NCI-H1694 treated with DMSO at 0.1 percent for 48 hours (cell line): ENCODE measurements at regions not wholly inside any gene's neighbourhood (a gene's known extent, or its start where the extent isn't known, plus 50 kb on each side); places are given as distances from the start of the nearest gene placed in this dataset.
"Not testable (repeated sequence)": the region's sequence is repeated elsewhere in the genome, so short reads cannot be mapped to it uniquely, and the experiment has no call there.

Experiments used
- DNase-seq: peaks from one replicate; lab custom pipeline; 2025; lab: John Stamatoyannopoulos, UW

- peak; percentile 39 for DNase-seq
Measured at GRCh38 chr20:53872561-53873229, 197.7 kb downstream of the BCAS1 start.

- no peak for DNase-seq
Measured at GRCh38 chr20:53872081-53872541, 198.3 kb downstream of the BCAS1 start.

GRCh38 chr20:53871541-53871940, 198.9 kb downstream of the BCAS1 start:
- DNase-seq = no peak

GRCh38 chr20:53870426-53871315, 199.7 kb downstream of the BCAS1 start:
- DNase-seq = no peak

- DNase-seq = peak; percentile 52
Measured at GRCh38 chr20:53869466-53870258, 200.7 kb downstream of the BCAS1 start.

DNA sequence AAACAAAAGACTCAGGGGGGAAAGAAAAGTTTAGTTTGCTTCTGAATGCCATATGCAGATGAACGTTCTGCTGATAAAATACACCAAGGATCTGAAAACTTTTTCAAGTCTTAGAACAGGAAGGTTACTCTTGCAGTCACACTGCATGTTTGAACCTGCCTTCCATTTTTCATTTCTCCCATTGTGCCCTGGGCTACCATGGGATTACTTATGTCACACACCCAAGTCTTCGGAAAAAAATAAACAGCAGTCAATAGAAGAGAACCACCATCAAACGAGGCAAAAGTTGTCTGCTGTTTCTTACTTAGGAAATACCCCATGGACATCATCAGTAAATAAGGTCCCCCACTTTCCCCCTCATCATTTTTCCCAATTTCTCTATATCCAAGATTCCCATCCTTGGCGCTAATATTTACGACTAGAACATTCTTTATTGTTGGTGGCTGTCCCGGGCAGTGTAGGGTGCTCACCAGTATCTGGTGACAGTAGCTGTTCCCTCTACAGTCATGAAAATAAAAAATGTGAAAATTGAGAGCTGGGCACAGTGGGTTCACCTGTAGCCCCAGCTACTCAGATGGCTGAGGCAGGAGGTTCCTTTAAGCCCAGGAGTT, 202.5 kb downstream of the BCAS1 start:
- no peak for DNase-seq

- no peak for DNase-seq
Measured at GRCh38 chr20:53866794-53867740, 203.3 kb downstream of the BCAS1 start.

- DNase-seq = no peak
Measured at GRCh38 chr20:53865901-53866793, 204.2 kb downstream of the BCAS1 start.

DNA sequence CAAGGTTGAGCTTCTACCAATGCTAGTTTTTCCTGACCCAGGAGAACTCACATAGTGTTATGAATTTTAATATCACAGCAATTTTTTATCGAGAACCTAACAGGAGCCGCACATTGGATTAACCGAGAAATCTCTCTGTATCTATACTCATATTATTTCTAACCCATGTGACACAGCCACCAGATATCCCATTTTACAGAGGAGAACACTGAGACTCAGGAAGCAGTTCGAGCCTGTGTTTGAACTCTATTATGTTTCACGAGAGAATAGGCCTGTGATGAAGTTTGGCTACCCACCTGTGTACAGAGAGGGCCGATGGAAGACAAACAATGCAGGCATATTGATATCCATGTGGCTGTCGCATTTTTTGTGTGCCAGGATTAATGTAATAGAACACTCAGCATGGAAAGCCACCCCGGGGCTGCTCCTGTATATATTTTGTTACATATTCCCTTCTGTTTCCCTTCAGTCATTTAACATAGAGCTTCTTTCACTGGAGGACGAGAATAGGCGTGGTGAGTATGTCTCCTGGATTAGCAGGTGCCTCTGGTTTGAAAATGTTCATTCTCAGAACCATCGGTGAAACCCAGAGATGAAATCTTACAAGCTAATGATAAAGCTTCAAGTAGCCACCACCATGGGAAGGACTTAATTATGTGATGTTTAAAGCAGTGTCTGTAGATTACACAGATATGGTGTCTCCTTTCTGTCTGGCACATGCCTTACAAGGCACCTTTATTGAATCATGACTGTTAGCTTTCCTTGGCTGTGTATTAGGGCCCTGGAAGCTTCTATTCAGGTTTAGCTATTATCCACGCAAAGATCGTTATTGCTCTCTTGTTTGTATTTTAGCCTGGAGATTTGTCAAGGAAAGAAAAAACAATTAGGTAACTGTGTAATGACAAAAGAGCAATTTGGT, 205.4 kb downstream of the BCAS1 start:
- DNase-seq = not testable (repeated sequence)

DNA sequence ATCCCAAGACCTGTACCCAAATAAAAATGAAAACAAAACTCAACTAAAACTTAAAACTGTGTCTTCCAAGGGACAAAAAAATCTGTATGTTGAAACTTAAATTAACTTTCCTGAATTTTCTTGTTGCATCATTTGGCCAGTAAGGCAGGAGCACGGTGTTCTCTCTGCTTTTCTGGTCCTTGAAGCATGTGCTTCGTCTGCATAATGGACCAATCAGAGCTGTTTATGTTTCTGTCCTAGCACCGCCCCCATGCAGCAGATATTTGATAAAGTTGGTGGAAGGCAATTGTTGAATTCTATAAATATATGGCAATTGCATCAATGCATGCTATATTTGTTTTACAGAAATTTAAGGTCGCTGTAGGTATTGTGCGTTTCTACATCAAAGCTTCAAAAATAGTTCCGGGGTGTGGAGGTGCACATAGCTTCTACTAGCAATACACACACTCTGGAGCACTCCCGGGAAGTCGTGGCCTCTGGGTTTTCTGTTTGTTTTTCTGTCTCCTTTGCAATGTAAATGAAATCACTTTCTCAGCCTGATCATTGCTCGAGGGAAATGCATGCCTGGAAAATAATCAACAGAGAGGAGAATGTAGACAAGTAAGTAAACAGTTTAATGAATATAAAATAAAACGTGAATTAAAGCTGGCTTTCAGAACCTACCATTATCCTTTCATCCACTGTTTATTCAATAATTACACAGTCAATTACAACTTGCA, 206.3 kb downstream of the BCAS1 start:
- DNase-seq = not testable (repeated sequence)

DNA sequence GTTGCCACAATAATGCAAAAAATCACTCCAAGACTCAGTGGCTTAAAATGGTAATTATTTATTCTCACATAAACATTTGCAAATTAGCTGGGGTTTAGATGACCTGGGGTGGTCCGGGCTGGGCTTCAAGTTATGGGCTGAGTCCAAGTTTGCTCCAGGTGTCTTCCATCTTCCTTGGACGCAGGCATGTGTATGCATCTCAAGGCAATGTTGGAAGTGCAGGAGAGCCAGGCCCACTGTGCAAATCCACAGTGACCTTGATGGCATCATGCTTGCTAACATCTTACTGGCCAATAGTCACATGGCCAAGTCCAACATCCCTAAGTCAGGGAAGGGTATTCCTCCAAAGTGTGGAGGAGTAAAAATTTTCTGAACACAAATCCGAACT, 206.9 kb downstream of the BCAS1 start:
- DNase-seq = not testable (repeated sequence)

DNA sequence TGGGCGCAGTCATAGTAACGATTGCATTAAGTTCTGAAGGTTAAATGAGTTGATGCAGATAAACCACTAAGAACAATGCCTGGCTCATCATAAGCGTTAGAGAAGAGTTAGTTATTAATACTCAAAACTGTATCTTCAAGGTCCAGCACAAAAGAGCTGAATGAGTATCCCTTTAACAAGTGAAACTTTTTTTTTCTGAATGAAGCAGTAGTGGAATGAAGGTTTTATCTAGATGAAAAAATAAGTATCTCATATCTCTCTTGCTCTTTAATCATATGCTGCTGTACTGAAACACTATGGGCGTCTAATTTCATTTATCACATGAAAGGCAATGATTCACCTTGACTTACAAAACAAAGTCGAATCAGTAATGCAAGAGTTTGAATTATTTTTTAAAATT, 207.4 kb downstream of the BCAS1 start:
- not testable (repeated sequence) for DNase-seq

GRCh38 chr20:53862490-53862889, 207.9 kb downstream of the BCAS1 start:
- DNase-seq = not testable (repeated sequence)

DNA sequence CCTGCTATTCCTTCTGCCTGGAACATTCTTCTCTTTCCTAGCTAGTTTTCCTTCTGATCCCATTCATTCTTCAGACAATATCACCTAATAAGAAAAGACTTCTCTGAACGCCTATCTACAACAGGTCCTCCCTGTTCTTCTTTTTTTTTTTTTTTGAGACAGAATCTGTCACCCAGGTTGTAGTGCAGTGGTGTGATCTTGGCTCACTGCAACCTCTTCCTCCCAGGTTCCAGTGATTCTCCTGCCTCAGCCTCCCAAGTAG, 208.3 kb downstream of the BCAS1 start:
- not testable (repeated sequence) for DNase-seq

- DNase-seq = no peak
Measured at GRCh38 chr20:53859684-53860083, 210.7 kb downstream of the BCAS1 start.

GRCh38 chr20:53859009-53859408, 211.4 kb downstream of the BCAS1 start:
- DNase-seq = not testable (repeated sequence)

DNA sequence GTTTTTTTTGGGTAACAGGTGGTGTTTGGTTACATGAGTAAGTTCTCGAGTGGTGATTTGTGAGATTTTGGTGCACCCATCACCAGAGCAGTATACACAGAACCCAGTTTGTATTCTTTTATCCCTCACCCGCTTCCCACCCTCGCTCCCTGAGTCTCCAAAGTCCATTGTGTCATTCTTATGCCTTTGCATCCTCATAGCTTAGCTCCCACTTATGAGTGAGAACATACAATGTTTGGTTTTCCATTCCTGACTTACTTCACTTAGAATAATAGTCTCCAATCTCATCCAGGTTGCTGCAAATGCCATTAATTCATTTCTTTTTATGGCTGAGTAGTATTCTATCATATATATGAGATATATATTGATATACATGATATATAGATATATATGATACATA, 211.9 kb downstream of the BCAS1 start:
- not testable (repeated sequence) for DNase-seq

GRCh38 chr20:53857723-53858236, 212.6 kb downstream of the BCAS1 start:
- no peak for DNase-seq
